ENCODE measurements at regions not wholly inside any gene's neighbourhood (a gene's known extent, or its start where the extent isn't known, plus 50 kb on each side); places are given as distances from the start of the nearest gene placed in this dataset.

DNA sequence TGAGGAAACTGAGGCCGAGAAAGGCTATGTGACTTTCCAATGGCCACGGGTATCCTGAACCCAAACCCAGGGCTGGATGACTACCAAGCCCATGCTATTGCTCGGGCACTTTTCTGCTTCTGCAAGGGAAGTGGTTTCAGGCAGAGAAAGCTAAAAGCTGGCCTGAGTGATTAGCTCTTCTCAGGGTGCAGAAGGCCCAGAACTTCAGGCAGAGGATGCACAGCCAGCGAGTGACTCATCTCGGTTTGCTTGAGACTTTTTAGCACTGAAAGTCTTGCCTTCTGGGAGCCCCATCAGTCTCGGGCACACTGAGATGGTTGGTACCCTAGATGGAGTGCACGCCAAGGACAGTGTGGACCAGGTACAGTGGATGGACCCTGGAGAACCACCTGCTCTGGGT lies 129.5 kb upstream of the SDK2 start:
- TF ChIP-seq CTCF (IDR thresholded peaks at IDR 0.05) (no peak), POLR2A (IDR thresholded peaks at IDR 0.05) (no peak)

Measured in esophagus squamous epithelium (tissue), 4 donors.